Fibroblast of gingiva (primary cell): ENCODE measurements at regions not wholly inside any gene's neighbourhood (a gene's known extent, or its start where the extent isn't known, plus 50 kb on each side); places are given as distances from the start of the nearest gene placed in this dataset.
"Not testable (repeated sequence)": the region's sequence is repeated elsewhere in the genome, so short reads cannot be mapped to it uniquely, and the experiment has no call there.

Experiments used
- DNase-seq: peaks from one replicate; pipeline ENCODE4 v3.0.0-alpha.2; 2011; ENCODE audit warnings: low read depth

DNA sequence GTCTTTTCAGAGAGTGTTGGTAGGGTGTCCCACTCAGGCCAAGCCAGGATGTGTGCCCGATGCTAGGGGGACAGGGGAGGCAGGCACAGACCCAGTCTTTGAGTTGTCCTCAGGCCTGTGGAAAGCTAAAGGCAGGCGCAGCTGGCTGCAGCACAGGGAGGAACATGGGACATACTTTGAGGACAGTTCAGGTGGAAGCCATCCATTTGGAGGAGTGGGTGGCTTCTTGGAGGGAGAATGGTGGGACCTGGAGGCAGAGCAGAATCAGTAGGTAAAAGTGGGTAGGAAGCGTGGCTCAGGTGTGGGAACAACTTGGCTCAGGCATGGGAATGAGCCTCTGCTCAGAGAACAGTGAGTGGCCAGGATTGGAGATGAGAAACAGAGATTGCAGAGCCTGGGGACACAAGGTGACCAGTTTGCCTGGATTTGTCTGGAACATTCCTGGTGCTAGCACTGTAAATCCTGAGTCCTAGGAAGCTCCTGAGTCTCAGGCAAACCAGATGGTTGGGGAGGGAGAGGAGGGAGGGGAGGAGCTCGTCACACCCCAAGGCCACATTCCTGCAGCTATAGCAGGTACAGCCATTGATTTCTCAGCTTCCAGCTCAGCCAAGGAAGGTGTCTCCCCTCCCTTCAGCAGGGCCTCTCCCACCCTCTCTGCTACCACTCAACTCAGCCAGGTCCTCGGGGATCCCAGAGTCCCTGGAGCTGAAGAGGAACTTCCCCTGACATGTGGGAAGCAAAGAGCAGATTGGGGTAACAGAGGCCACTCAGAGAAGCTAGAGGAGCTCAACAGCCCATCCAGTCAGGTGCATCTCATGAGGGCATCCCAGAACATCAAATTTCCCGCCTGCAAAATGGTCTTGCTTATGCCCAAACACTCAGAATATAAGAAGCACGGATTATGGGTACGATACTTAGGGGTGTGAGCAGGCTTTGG lies 65.2 kb upstream of the TINAGL1 start:
- no peak for DNase-seq

DNA sequence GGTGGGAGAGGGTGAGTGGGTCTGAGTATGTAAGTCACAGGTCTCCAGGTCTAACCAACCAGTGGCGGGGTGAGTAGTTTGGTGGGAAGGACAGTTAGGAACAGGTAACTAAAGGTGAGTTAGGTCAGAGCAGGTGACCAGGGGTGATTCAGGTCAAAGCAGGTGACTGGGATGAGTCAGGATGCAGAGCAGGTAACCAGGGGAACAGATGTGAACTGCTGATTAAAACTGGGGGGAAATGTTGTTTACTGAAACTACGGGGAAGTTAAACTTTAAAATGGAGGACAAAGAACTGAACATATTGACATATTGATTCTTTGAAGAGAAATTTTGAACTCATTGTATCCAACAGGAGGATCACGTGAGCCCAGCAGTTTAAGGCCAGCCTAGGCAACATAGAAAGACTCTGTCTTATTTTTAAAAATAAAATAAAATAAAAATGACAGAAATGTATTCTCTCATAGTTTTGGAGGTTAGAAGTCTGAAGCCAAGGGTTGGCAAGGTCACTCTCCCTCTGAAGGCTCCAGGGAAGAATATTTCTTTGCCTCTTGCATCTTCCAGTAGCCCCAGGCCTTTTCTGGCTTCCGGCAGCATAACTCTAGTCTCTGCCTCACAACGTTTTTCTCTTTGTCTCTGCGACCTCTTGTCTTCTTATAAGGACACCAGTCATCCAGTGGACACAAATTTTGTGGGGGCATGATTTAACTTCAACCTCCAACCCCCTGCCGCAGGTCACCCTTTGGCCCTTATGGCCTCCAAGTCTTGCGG lies 64.3 kb upstream of the TINAGL1 start:
- DNase-seq: no peak

DNA sequence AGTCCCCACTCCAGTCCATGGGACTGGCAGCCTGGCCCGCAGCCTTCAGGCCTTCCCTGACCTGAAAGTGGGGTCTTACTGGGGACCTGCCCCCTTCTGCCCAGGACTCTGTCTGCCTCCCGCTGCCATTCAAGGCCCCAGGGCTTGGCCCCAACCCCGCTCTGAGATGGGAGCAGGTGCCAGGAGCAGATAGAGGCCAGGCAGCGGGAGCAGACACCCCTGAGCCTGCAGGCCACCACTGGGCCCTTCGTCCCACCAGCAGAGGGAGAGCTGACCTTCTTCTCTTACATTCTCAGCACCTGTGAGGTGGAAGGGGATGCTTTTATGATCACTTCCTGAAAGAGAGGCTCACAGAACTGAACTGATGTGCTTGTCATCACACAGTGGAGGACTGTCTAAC lies 62.2 kb upstream of the TINAGL1 start:
- no peak for DNase-seq

DNA sequence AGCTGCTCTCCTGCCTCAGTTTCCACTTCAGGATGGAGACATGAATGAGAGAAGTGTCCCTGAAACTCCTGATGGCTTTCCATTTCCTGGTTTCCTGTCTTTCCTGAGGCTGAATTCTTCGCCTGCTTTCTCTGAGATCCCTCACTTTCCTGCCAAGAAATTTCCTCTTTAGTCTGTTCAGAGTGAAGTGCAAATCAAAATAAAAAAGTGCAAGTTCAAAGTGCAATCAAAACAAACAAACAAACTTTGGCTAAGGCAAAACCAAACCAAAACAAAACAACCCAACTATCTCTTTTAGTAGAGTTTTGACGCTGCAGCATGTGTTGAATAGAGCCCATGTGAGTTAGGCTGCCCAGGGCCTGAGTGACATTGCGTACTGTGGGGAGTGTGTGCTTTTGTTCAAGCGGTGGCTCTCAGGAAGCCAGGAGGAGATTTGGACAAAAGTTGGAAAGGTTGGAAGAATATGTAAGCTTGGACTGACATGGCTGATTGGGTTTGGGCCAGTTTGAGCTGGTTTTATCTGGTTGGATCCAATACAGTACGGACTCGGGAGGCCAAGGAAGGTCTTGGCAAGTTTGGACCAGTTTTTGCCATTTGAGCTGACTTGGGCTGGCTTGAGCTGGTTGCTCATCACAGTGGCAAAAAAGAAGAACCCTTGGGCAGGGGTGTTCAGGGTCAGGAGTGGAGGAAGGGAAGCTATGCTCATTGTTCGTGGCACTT lies 61.1 kb upstream of the TINAGL1 start:
- DNase-seq: no peak

DNA sequence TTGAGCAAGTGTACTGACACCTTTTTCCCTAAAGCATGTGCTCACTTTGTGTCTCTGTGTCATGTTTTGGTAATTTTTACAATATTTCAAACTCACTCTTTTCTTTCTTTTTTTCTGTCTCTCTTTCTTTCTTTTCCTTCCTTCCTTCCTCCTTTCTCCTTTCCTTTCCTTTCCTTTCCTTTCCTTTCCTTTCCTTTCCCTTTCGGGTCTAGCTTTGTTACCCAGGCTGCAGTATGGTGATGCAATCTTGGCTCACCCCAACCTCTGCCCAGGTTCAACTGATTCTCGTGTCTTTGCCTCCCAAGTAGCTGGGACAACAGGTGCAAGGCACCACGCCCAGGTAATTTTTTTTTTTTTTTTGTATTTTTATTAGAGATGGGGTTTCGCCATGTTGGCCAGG lies 60.4 kb upstream of the TINAGL1 start:
- no peak for DNase-seq

DNA sequence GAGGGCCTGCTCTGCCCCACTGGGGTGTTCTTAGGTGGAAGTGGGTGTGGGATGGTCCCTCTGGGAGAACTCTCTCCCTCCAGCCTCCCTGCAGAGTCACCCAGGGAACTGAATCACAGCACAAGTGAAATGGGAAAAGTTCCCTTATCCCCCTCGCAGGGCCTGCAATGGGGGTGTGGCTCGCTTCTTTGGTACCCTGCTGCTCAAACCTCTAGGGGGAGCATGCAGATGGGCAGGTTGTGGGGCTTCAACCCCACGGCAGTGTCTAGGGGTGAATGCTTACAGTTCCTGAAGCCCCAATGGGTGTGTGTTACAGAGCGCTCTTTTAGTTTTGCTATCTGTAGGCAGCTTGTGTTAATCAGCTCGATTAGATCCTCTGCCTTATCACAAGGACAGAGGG lies 59.0 kb upstream of the TINAGL1 start:
- no peak for DNase-seq

DNA sequence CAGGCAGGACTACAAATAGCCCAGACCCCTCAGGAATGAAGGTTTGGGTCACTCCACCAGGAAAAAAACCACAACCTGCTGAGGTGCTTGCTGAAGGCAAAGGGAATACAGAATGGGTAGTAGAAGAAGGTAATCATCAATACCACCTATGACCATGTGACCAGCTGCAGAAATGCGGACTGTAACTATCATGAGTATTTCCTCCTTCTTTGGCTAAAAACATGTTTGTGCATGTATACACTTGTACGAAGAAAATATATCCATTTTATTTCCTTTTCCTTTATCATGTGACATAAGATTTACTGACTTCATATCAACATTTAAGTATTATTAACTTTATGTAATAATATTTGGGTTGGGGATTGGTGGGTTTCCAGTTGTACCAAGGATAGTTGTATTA lies 58.3 kb upstream of the TINAGL1 start:
- DNase-seq: not testable (repeated sequence)

DNA sequence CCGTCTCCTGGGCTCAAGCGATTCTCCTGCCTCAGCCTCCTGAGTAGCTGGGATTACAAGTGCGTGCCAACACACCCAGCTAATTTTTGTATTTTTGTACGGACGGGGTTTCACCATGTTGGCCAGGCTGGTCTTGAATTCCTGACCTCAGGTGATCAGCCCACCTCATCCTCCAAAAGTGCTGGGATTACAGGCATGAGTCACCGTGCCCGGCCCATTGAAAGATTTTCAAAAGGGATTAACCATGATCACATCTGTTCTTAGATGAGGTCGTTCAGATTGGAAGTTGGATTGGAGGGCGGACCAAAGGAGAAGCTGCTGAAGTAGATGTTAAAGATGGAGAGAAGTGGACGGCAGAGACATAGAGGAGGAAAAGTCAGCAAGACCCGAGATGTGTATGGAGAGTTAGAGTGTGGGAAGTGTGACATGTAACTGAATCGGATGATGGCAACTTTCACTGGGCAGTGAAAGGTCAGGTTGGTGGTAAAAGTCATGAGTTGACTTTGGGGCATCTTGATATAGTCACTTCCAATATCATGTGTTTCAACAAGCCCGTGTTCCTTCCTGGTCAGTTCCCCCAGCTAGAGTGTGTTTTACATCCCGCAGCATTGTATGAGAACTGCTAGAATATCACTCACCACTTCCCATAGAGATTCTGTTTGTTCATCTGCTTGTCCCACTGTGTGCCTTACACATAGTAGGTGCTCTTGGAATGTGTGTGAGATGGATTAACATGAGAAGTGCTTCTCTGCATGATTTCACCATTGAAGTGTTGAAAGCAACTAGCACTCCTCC lies 54.4 kb upstream of the TINAGL1 start:
- no peak for DNase-seq

DNA sequence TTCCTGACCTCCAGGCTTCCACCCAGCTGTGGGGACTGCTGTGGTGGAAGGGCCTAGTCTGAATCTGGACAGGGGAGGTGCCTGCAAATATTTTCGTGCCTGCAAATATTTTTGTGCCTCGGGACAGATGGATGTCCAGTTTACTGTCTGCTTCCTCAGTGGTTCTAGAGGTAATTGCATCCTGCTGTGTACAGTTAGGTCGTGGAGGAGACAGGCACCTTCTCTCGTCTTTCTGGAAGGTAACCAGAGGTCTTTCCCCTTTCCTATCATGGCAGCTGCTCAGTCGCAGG lies 53.8 kb upstream of the TINAGL1 start:
- DNase-seq: no peak

DNA sequence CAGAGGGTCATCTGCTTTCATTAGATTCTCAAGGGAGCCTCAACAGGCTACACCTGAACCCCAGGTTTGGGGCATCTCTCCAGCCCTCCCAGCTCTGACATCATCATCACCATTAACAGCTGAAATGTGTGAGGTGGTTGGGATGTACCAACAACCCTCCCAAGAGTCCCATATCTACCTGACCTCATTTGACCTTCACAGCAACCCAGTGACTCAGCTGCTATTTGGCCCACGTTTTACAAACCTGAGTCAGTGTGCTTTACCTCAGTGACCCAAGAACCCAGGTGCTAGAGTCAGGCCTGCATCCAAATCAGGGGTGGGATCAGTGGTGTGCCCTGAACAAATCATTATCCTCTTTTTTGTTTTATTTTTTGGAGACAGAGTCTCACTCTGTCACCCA lies 53.3 kb upstream of the TINAGL1 start:
- no peak for DNase-seq

DNA sequence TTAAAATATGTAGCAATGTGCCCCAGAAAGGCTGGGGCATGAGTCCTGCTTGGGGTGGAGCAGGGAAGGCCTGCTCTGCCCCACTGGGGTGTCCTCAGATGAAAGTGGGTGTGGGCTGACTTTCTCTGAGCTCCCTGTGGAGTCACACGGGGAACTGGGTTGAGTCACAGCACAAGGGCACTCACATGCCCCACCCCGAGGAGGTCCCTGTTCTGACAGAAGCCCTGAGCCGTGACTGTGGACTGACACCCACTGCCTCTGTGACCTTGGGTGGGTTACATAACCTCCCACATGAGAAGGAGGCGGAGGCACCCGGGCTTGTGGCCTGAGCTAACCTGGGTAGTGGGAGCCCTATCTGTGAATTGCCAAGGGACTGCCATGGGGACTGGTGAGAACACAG lies 52.5 kb upstream of the TINAGL1 start:
- no peak for DNase-seq

DNA sequence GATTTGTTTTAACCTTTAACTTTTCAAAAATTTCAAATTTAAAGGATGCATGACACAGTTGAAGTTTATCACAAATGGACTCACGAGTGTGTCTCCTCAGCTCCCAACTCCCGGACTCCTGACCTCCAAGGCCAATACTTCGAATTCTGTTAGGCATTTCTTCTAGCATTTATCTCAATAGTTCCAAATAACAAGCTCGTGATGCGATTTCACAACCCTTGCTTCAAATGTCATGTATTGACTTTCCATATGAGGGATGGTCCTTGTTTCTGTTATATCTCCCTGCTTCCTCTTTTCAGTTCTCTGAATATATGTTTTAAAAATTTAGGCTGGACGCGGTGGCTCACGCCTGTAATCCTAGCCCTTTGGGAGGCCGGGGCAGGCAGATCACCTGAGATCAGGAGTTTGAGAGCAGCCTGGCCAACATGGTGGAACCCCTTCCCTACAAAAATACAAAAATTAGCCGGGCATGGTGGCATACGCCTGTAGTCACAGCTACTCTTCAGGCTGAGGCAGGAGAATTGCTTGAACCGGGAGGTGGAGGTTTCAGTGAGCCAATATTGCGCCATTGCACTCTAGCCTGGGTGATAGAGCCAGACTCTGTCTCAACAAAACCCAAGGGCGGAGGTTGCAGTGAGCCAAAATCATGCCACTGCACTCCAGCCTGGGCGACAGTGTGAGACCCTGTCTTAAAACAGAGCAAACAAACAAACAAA lies 52.0 kb upstream of the TINAGL1 start:
- no peak for DNase-seq
